ENCODE measurements at regions not wholly inside any gene's neighbourhood (a gene's known extent, or its start where the extent isn't known, plus 50 kb on each side); places are given as distances from the start of the nearest gene placed in this dataset.
A peak's percentile ranks its signal among the peaks of the same experiment; 100 is the strongest.

- no peak for DNase-seq (ENCODE audit: low read depth)
Observed at GRCh38 chr21:31409831-31410487, 65.9 kb upstream of the TIAM1 start.

- DNase-seq (ENCODE audit: low read depth) = no peak
Observed at GRCh38 chr21:31408301-31409088, 64.4 kb upstream of the TIAM1 start.

- no peak for DNase-seq (ENCODE audit: low read depth)
Observed at GRCh38 chr21:31406510-31406909, 62.4 kb upstream of the TIAM1 start.

GRCh38 chr21:31405604-31406003, 61.5 kb upstream of the TIAM1 start:
- no peak for DNase-seq (ENCODE audit: low read depth)

- no peak for DNase-seq (ENCODE audit: low read depth)
Observed at GRCh38 chr21:31403596-31404333, 59.7 kb upstream of the TIAM1 start.

GRCh38 chr21:31399591-31399990, 55.5 kb upstream of the TIAM1 start:
- no peak for DNase-seq (ENCODE audit: low read depth)

- no peak for DNase-seq (ENCODE audit: low read depth)
Observed at GRCh38 chr21:31398574-31398973, 54.5 kb upstream of the TIAM1 start.

GRCh38 chr21:31397939-31398338, 53.9 kb upstream of the TIAM1 start:
- DNase-seq (ENCODE audit: low read depth) = no peak

- peak; percentile 13 for DNase-seq (ENCODE audit: low read depth)
Observed at GRCh38 chr21:31397515-31397926, 53.5 kb upstream of the TIAM1 start.

GRCh38 chr21:31397030-31397429, 53.0 kb upstream of the TIAM1 start:
- no peak for DNase-seq (ENCODE audit: low read depth)

GRCh38 chr21:31396399-31396798, 52.3 kb upstream of the TIAM1 start:
- DNase-seq (ENCODE audit: low read depth) = no peak

GRCh38 chr21:31395791-31396190, 51.7 kb upstream of the TIAM1 start:
- DNase-seq (ENCODE audit: low read depth) = no peak

GRCh38 chr21:31395268-31395667, 51.2 kb upstream of the TIAM1 start:
- no peak for DNase-seq (ENCODE audit: low read depth)

- no peak for DNase-seq (ENCODE audit: low read depth)
Observed at GRCh38 chr21:31394309-31394708, 50.2 kb upstream of the TIAM1 start.
